A549 (cell line): ENCODE measurements at regions not wholly inside any gene's neighbourhood (a gene's known extent, or its start where the extent isn't known, plus 50 kb on each side); places are given as distances from the start of the nearest gene placed in this dataset.

Experiments used
- ATAC-seq, 2 experiments: fragments of 200-7000 bp in 1 of 2; fragments of >200 bp in 1 of 2; cut with Nextera tagmentation in 1 of 2; cut with Tn5 transposase in 1 of 2; 3 replicates each; pipeline versions ENCODE4 v1.8.0 to v1.9.1; 2018 to 2020; ENCODE audit warnings: mild to moderate bottlenecking in 1 of 2, moderate library complexity in 1 of 2
- CTCF ChIA-PET: fragments of 300-600 bp; sonication (Branson Sonifier 250); formaldehyde crosslinking; extraction: SDS; loops from one replicate; lab custom pipeline; 2021; ENCODE audit warnings: antibody characterized with exemption, inconsistent platforms; lab: Yijun Ruan, JAX
- POLR2A ChIA-PET: fragments of 350-600 bp; formaldehyde crosslinking; extraction: SDS; loops from one replicate; lab custom pipeline; 2021; ENCODE audit warnings: antibody characterized with exemption, inconsistent platforms; lab: Yijun Ruan, JAX
- DNase-seq, 2 experiments: peaks; one replicate each; pipeline versions ENCODE4 v3.0.0 to v3.0.0-alpha.2; 2011 to 2016; ENCODE audit warnings: low read depth in 1 of 2, low spot score in 1 of 2
- FAIRE-seq: peaks from 2 replicates; lab custom pipeline; 2011; peaks lifted over from hg19 to GRCh38; lab: Jason Lieb, UNC
- H3K27ac ChIP-seq, 2 experiments: fragments of >200 bp; sonication (Bioruptor Twin); formaldehyde crosslinking; 3 replicates each; pipeline ENCODE4 v1.5.1; 2016 to 2017
- H3K4me1 ChIP-seq: fragments of >200 bp; sonication (Bioruptor Twin); formaldehyde crosslinking; 3 replicates; pipeline ENCODE4 v1.6.1; 2016
- H3K4me2 ChIP-seq: fragments of >200 bp; sonication (Bioruptor Twin); formaldehyde crosslinking; 3 replicates; pipeline ENCODE4 v1.6.1; 2016
- H3K4me3 ChIP-seq: fragments of >200 bp; sonication (Bioruptor Twin); formaldehyde crosslinking; 3 replicates; pipeline ENCODE4 v1.5.1; 2016
- H3K9me3 ChIP-seq: fragments of >200 bp; sonication (Bioruptor Twin); formaldehyde crosslinking; 3 replicates; pipeline ENCODE4 v1.6.1; 2016
- BHLHE40 ChIP-seq: IDR thresholded peaks from 2 replicates; pipeline ENCODE4 v1.6.1; 2012; ENCODE audit warnings: low read depth, low read length, inconsistent platforms
- CBX2 ChIP-seq: fragments of 200-600 bp; sonication (generic); IDR thresholded peaks from 2 replicates; pipeline ENCODE4 v1.6.1; 2016; ENCODE audit warnings: low read depth, mild to moderate bottlenecking, borderline replicate concordance
- CHD2 ChIP-seq: fragments of 150-350 bp; IDR thresholded peaks from 2 replicates; pipeline ENCODE4 v1.6.1; 2014; ENCODE audit warnings: low read length; ENCODE audit not compliant: partially characterized antibody
- ESRRA ChIP-seq: fragments of 150-350 bp; IDR thresholded peaks from 2 replicates; pipeline ENCODE4 v1.6.1; 2014; ENCODE audit warnings: mild to moderate bottlenecking, low read length, borderline replicate concordance
- FOXS1 ChIP-seq: fragments of 250-450 bp; sonication (Bioruptor Pico); IDR thresholded peaks from 2 replicates; pipeline ENCODE4 v1.5.0; 2020; ENCODE audit warnings: mild to moderate bottlenecking, moderate library complexity
- HOXA7 ChIP-seq: fragments of 250-450 bp; sonication (Bioruptor Pico); IDR thresholded peaks from 2 replicates; pipeline ENCODE4 v1.5.0; 2020; ENCODE audit warnings: mild to moderate bottlenecking, moderate library complexity
- JUN ChIP-seq, 2 experiments: fragments of >200 bp; sonication (Bioruptor Twin); formaldehyde crosslinking; IDR thresholded peaks; 2 replicates in 1 of 2; 3 replicates in 1 of 2; pipeline ENCODE4 v1.6.1; 2016 to 2017
- KDM5A ChIP-seq: fragments of 200-600 bp; sonication (generic); IDR thresholded peaks from 2 replicates; pipeline ENCODE4 v1.6.1; 2016; ENCODE audit warnings: antibody characterized with exemption, mild to moderate bottlenecking
- MAFK ChIP-seq: fragments of 450-650 bp; IDR thresholded peaks from 2 replicates; pipeline ENCODE4 v1.6.1; 2014; ENCODE audit not compliant: partially characterized antibody
- MAZ ChIP-seq: fragments of 150-350 bp; IDR thresholded peaks from 2 replicates; pipeline ENCODE4 v1.6.1; 2014; ENCODE audit warnings: antibody characterized with exemption, low read depth, low read length, borderline replicate concordance
- MYC ChIP-seq: IDR thresholded peaks from 2 replicates; pipeline ENCODE4 v1.6.1; 2012; ENCODE audit warnings: mild to moderate bottlenecking, inconsistent platforms, low read length, improper control_type of control experiment, borderline replicate concordance
- NR3C1 ChIP-seq: fragments of >200 bp; sonication (Bioruptor Twin); formaldehyde crosslinking; IDR thresholded peaks from 3 replicates; pipeline ENCODE4 v1.6.1; 2017
- RAD21 ChIP-seq, 2 experiments: fragments of >200 bp in 1 of 2; sonication (Bioruptor Twin) in 1 of 2; formaldehyde crosslinking in 1 of 2; IDR thresholded peaks in 1 of 2; conservative IDR thresholded peaks in 1 of 2; 2 replicates in 1 of 2; 3 replicates in 1 of 2; pipeline ENCODE4 v1.6.1; 2012 to 2018; ENCODE audit warnings: inconsistent platforms in 1 of 2
- RNF2 ChIP-seq: fragments of 200-600 bp; sonication (generic); IDR thresholded peaks from 2 replicates; pipeline ENCODE4 v1.6.1; 2016; ENCODE audit warnings: low read depth, mild to moderate bottlenecking, antibody characterized with exemption, moderate library complexity, borderline replicate concordance
- TFCP2L1 ChIP-seq: fragments of 250-450 bp; sonication (Bioruptor Pico); IDR thresholded peaks from 2 replicates; pipeline ENCODE4 v1.5.0; 2021; ENCODE audit warnings: mild to moderate bottlenecking
- ZSCAN20 ChIP-seq: fragments of 250-450 bp; sonication (Bioruptor Pico); IDR thresholded peaks from 2 replicates; pipeline ENCODE4 v1.8.0; 2022; ENCODE audit warnings: mild to moderate bottlenecking, moderate library complexity
- WGBS: methylation state at CpG from one replicate; pipeline ENCODE4 v1.1.6; 2017; ENCODE audit errors: missing lambda C conversion rate; 5-methylcytosine and 5-hydroxymethylcytosine counted together
- TF ChIP-seq, protein P1 (sequence below): fragments of >200 bp; sonication (Bioruptor Twin); formaldehyde crosslinking; IDR thresholded peaks from 2 replicates; pipeline ENCODE4 v1.6.1; 2016
- TF ChIP-seq, protein P2 (sequence below): fragments of >200 bp; sonication (Bioruptor Twin); formaldehyde crosslinking; IDR thresholded peaks from 3 replicates; pipeline ENCODE4 v1.5.1; 2016
- TF ChIP-seq, protein P3 (sequence below): IDR thresholded peaks from 2 replicates; pipeline ENCODE4 v1.6.1; 2012; ENCODE audit warnings: low read depth, borderline replicate concordance

DNA sequence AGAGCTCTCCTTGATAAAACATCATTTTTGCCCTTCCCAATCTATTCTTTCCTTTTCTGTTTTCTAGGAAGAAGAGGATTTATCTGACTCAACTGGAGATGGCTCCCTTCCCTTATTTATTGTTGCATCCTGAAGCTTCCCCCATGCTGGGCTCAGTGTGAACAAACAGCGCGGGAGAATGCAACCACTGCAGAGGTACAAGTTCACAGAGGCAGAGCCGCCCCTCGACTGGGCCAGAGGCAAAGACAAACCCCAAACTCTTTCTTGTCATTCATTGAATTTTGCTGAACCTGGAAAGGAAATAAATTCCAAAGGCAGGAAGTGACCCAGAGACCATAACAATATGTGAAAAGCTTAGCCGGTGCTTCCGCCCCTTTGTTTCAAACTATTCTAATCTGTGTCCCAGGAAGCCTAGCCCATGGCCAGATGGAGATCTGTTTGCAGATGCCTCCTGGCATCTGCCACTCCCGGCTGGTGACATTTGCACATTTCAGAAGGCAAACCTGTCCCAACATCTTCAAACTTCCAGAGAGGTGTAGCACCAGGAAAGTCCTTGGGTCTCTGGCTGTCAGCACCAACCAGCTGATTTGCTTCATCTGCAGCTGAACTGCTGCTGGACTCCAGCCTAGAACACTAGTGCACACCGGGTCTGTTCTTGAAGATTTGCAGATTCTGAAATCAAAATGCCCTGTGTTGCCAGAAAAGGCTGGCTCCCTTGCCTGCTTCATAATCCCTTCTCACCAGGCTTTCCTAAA lies 79.4 kb upstream of the MAP4K3 start:
- FAIRE-seq, result no peak
- H3K27ac ChIP-seq, result peak overlapping the region; percentile 11 to 20; a peak in 4 of 6 replicates

DNA sequence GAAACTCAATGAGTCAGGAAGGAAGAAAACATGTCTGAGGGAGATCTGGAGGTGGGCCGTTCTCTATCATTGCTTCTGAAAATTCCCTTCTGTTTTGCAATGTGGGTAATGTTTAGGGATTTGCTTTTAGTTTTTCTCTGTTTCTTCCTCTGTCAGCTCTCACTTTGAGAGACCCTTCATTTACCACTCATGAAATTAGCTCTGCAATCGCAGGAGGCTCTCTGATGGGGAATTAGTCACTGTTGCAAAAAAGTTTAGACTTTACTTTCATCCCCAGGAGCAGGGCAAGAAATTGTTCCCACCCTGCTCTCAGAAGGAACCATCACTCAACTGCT lies 80.0 kb upstream of the MAP4K3 start:
- ChIA-PET CTCF (interaction anchor here (0.9 to 3.2 kb wide), 7 partner anchors 9 to 188 kb away, joined by 3 to 24 read pairs (median 5); no protein-coding TSS in a partner anchor), POLR2A (no interaction called here)
- TF ChIP-seq RNF2 (no peak), KDM5A (no peak), ZSCAN20 (CRISPR knock-in tag) (no peak), NR3C1 (no peak), ESRRA (no peak)
- TF ChIP-seq, protein P1, sequence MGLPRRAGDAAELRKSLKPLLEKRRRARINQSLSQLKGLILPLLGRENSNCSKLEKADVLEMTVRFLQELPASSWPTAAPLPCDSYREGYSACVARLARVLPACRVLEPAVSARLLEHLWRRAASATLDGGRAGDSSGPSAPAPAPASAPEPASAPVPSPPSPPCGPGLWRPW, result peak; percentile 21; the same call in 1 of the 2 replicates
- Histone ChIP-seq H3K4me3 (no peak overlapping the region), H3K9me3 (peaks cover 11% of the 10 kb centered on the region), H3K4me2 (0 out of 3 replicates have a peak overlapping the region, but pooled peaks have one; percentile 3), H3K4me1 (peaks cover 30% of the 10 kb centered on the region), H3K27ac (peak overlapping the region; percentile 7 to 20; a peak in 4 of 6 replicates)
- 67% methylated on average over 2 of the region's 2 CpGs for WGBS
- FAIRE-seq, result no peak
- ATAC-seq, result no peak
- DNase-seq, result no peak

More for the DNA sequence above, 79.4 kb upstream of the MAP4K3 start:
- CTCF ChIA-PET, result interaction anchor here (0.7 to 3.2 kb wide), 7 partner anchors 8 to 188 kb away, joined by 3 to 24 read pairs (median 4); no protein-coding TSS in a partner anchor
- TF ChIP-seq, protein P2, sequence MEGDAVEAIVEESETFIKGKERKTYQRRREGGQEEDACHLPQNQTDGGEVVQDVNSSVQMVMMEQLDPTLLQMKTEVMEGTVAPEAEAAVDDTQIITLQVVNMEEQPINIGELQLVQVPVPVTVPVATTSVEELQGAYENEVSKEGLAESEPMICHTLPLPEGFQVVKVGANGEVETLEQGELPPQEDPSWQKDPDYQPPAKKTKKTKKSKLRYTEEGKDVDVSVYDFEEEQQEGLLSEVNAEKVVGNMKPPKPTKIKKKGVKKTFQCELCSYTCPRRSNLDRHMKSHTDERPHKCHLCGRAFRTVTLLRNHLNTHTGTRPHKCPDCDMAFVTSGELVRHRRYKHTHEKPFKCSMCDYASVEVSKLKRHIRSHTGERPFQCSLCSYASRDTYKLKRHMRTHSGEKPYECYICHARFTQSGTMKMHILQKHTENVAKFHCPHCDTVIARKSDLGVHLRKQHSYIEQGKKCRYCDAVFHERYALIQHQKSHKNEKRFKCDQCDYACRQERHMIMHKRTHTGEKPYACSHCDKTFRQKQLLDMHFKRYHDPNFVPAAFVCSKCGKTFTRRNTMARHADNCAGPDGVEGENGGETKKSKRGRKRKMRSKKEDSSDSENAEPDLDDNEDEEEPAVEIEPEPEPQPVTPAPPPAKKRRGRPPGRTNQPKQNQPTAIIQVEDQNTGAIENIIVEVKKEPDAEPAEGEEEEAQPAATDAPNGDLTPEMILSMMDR, result peak; percentile 16; the same call in 1 of the 3 replicates
- peak; percentile 32 to 39 for TF ChIP-seq RAD21 (conservative IDR thresholded peaks at IDR 0.05 in 1 of 2, IDR thresholded peaks at IDR 0.05 in 1 of 2)
- no peak for TF ChIP-seq FOXS1 (CRISPR knock-in tag)
- H3K4me1 ChIP-seq, result peaks cover 36% of the 10 kb centered on the region
- peaks cover 5% of the 10 kb centered on the region for H3K9me3 ChIP-seq
- no peak overlapping the region for H3K4me3 ChIP-seq
- ATAC-seq (peak; percentile 30 to 37; a peak in 3 of 6 replicates), DNase-seq (no peak)
- POLR2A ChIA-PET, result no interaction called here
- 63% methylated on average over 8 of the region's 8 CpGs for WGBS
- peak overlapping the region; percentile 3; the same call in 2 of the 3 replicates for H3K4me2 ChIP-seq

DNA sequence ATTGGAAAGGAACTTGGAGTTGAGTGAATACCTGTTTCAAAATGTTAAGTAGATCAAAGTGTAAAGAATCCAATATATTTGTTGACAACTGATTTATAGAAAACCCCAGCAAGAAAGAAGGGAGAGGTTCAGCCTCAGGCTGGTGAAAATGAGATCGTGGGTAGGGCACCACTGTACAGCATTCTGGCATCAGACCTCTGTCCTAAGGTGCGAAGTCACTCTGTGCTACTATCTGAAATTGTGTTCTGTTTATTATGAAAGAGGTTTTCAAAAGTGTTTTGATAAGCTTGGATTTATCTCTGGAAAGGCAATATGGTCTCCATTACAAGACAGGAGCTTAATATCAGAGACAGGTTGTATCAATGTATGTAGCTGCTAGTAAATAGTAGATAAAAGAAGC lies 80.5 kb upstream of the MAP4K3 start:
- FAIRE-seq, result no peak
- CTCF ChIA-PET, result interaction anchor here (0.9 to 2.2 kb wide), 8 partner anchors 10 to 180 kb away, joined by 3 to 8 read pairs (median 4); no protein-coding TSS in a partner anchor
- Histone ChIP-seq H3K4me1 (peaks cover 27% of the 10 kb centered on the region), H3K27ac (peak overlapping the region; percentile 6 to 11; a peak in 1 of 6 replicates), H3K9me3 (peaks cover 16% of the 10 kb centered on the region), H3K4me3 (no peak overlapping the region), H3K4me2 (no peak overlapping the region)
- POLR2A ChIA-PET, result no interaction called here
- no peak for ATAC-seq
- no peak for DNase-seq
- 68% methylated on average over 2 of the region's 2 CpGs for WGBS
- no peak for TF ChIP-seq TFCP2L1 (CRISPR knock-in tag)
- TF ChIP-seq BHLHE40, result no peak
- TF ChIP-seq JUN (IDR thresholded peaks at IDR 0.05), result no peak
- no peak for TF ChIP-seq RNF2
- no peak for TF ChIP-seq MYC
- TF ChIP-seq, protein P3, sequence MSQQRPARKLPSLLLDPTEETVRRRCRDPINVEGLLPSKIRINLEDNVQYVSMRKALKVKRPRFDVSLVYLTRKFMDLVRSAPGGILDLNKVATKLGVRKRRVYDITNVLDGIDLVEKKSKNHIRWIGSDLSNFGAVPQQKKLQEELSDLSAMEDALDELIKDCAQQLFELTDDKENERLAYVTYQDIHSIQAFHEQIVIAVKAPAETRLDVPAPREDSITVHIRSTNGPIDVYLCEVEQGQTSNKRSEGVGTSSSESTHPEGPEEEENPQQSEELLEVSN, result no peak
- no peak for TF ChIP-seq HOXA7 (CRISPR knock-in tag)
- TF ChIP-seq CBX2, result no peak
- no peak for TF ChIP-seq CHD2
- TF ChIP-seq MAZ, result no peak
- no peak for TF ChIP-seq NR3C1
- no peak for TF ChIP-seq MAFK
